GM20000 (cell line): ENCODE measurements at regions not wholly inside any gene's neighbourhood (a gene's known extent, or its start where the extent isn't known, plus 50 kb on each side); places are given as distances from the start of the nearest gene placed in this dataset.
"Not testable (repeated sequence)": the region's sequence is repeated elsewhere in the genome, so short reads cannot be mapped to it uniquely, and the experiment has no call there.

Source experiments
- DNase-seq: peaks from one replicate; pipeline ENCODE4 v3.0.0; 2012; ENCODE audit warnings: low spot score
- CTCF ChIP-seq: IDR thresholded peaks from 2 replicates; pipeline ENCODE4 v1.5.1; 2012; ENCODE audit warnings: mild to moderate bottlenecking, control low read depth; ENCODE audit errors: extremely low read depth, missing control alignments

DNA sequence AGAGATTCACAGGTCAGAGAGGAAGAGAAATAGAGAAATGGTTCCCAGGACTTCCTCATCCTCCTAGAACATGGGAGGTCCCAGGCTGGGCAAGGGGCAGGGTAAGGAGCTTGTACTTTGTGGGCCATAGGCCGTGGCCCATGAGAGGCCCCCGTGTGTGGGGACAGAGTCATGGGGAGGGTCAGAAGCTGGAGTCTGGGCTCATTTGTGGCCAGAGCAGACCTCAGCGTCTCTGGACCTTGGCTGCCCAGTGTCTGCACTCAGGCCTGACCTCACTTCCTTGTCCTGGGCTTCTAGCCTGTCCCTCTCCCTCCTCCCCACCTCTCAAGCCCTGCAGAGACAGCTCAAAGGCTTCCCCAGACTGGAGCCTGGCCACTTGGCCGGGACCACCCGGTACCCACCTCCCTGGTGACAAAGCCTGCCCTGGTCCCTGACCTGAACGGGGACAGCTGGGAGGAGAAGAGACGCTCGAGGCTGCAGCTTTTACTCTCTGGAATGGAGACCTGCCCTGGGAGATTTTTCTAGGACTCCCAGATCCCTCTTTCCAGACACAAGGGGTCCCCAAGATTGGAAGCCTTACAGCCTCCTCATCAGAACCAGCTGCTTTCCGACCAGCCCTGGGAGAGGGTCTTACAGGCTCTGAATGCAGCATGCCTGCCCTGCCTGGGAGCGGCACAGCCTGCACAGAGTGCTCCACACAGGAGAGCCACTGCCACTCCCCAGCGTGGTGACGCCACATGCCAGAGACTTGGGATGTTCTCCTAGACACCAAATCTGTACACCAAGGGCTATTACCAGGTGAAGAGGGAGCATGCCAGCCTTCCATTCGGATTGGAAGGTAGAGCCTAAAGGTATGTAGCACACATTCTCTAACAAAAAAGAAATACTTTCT, 569.0 kb upstream of the B3GAT1 start:
- no peak for TF ChIP-seq CTCF
- DNase-seq = no peak

DNA sequence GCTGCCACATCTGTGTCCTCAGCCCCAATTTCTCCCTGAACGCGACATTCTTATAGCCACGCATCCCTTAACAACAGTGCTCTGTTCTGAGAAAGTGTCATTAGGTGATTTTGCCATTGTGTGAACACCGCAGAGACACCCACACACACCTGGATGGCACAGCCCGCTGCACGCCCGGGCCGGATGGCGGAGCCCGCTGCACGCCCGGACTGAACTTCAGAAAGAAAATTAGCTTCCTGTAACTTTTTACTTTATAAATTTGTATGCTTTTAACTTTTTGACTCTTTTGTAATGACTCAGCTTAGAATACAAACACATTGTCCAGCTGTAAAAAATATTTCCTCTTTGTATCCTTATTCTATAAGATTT, 567.0 kb upstream of the B3GAT1 start:
- not testable (repeated sequence) for DNase-seq

DNA sequence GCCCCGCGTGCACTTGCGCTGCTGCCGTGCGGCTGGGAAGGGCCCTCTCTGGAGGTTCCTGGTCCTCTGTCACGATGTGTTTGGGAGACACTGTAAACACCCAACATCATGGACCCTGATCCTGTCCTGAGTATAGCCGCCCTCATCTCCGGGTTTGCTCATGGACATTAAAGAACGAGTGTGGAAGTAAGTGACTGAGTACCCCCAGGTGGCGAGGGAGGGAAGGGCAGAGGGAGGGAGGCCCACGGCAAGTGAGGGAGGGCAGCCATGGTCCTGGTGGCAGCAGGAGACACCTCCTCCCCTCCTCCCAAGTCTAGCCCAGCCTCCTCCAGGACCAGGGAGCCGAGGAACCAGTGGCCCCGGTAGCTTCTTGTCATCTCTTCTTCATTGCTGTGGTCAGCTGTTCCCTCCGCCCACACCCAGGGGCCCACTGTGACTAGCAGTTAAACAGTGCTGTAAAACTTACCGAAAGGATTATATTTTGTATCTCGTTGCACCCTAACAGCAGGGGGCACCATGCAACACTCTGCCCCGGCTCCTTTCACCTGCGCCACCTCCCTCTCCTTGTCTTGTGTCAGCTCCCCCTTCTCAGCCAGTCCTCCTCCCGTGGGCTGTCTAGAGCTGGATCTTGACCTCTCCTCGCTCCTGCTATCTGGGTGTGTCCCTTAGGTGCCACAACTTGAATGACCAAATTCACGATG, 566.5 kb upstream of the B3GAT1 start:
- TF ChIP-seq CTCF = no peak
- no peak for DNase-seq

- no peak for TF ChIP-seq CTCF
Observed at GRCh38 chr11:134976551-134976950, 564.5 kb upstream of the B3GAT1 start.

DNA sequence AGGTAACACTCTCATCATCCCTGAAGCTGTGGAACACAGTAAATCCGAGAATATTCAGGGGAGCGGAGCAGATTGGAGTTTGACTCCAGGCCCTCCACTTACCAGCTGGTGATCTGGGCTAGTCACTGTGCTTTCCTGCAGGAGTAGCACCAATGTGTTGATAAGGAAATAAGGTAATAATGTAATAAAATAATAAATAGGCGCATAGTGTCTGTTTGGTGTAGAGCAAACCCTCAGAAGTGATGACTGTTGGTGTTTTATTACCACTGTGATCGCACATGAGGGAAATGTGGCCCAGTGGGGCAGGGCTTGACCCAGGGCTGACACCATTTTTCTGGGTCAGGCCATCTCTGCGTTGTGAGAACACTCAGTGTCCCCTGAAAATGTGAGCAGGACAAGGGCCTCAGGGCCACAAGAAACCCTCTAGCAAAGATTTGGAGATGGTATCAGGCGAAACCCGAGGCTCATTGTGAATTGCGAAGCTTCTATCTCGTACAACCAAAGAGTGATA, 563.9 kb upstream of the B3GAT1 start:
- no peak for DNase-seq
- no peak for TF ChIP-seq CTCF

More at GRCh38 chr11:134976551-134976950, 564.5 kb upstream of the B3GAT1 start:
- DNase-seq = no peak

- no peak for TF ChIP-seq CTCF
- DNase-seq = no peak
Observed at GRCh38 chr11:134973801-134974200, 561.8 kb upstream of the B3GAT1 start.

DNA sequence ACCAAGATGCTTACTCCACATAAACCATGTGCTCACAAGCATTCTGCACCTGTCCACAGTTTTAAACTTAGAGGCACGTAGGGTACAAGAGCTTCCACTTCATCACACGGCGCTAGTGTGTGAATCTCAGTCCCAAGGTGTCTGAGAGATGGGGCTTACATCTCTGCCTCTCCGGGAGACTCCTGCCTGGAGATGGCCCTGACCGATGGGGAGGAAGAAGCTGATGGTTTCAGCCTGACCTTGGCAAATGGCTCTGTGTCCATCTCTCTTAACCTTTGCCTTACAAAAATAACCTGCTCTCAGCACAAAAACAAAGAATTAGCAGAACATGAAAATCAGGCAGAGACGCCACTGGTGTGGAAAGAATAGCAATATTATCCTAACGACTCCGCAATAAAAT, 559.3 kb upstream of the B3GAT1 start:
- TF ChIP-seq CTCF = no peak
- DNase-seq = no peak

DNA sequence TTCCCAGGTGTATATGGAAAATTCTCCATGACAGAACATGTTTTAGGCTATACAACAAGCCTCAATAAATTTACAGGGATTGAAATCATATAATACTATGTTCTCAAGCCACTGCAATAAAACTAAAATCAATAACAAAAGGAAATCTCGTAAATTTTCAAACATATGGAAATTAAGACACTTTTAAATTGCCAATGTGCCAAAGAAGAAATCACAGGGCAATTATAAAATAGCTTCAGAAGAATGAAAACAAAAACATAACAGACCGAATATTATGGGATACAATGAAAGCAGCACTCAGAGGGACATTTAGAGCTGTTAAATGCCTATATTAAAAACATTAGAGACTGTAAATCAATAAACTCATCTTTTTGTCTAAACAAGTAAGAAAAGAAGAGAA, 555.7 kb upstream of the B3GAT1 start:
- no peak for TF ChIP-seq CTCF
- no peak for DNase-seq

DNA sequence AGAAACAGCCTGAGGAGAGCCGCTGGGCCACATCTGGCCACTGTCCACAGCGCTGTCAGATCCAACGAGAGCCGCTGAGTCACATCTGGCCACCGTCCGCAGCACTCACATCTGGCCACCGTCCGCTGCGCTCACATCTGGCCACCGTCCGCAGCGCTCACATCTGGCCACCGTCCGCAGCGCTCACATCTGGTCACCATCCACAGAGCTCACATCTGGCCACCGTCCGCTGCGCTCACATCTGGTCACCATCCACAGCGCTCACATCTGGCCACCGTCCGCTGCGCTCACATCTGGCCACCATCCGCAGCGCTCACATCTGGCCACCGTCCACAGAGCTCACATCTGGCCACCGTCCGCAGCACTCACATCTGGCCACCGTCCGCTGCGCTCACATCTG, 549.3 kb upstream of the B3GAT1 start:
- DNase-seq = not testable (repeated sequence)
